KOPT-K1 (cell line): ENCODE measurements at regions not wholly inside any gene's neighbourhood (a gene's known extent, or its start where the extent isn't known, plus 50 kb on each side); places are given as distances from the start of the nearest gene placed in this dataset.

ENCODE experiments used
- H3K27ac ChIP-seq: fragments of 200-600 bp; sonication (generic); 2 replicates; pipeline ENCODE4 v1.5.1; 2016; ENCODE audit warnings: antibody characterized with exemption, mild to moderate bottlenecking, low read depth, low read length; ENCODE audit not compliant: poor library complexity, severe bottlenecking
- H3K36me3 ChIP-seq: fragments of 200-600 bp; sonication (generic); 2 replicates; pipeline ENCODE4 v1.5.1; 2017; ENCODE audit warnings: antibody characterized with exemption, mild to moderate bottlenecking, low read length, moderate library complexity; ENCODE audit not compliant: insufficient read depth
- H3K9me3 ChIP-seq: fragments of 200-600 bp; sonication (generic); 2 replicates; pipeline ENCODE4 v1.5.1; 2017; ENCODE audit warnings: antibody characterized with exemption, low read length, mild to moderate bottlenecking; ENCODE audit not compliant: insufficient read depth, poor library complexity, severe bottlenecking

DNA sequence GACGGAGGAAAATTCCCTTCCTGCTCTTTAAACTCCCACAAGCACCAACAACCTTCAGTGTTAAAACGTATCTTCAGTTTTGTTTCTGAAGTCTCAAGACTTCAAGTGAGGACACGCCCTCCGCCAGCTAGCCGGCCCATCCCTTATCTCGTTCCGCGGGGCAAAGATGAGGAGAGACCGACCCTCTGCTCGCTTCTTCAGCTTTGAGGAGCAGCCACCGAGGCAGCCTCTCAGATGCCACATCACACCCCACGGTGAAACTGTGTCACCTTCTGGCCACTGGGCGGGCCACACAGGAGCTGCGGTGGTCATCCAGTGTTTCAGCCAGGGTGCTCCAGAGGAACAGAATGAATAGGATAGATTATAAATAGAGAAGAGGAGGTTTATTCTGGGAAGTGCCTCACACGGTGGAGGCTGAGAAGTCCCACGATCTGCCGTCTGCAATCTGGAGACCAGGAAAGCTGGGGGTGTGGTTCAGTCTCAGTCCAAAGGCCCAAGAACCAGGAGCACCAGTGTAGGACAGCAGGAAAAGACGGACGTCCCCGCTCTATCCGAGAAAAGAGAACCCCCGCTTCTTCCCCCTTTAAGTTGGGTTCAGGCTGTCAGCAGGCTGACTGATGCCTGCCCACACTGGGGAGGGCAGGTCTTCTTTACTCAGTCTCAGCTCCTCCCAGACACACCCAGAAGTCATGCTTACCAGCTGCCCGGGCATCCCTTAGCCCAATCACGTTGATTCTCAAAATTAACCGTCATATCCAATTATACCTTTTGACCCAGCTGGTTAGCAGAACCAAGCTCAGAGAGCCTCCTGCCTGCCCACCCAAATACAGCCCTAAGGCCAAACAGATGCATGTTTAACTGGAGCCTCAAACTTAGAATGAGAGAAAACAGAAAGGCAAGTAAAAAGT is 399.7 kb upstream of the ID2 start:
- Histone ChIP-seq H3K27ac (no peak overlapping the region), H3K9me3 (no peaks in the 10 kb centered on the region)

GRCh38 chr2:8282858-8283252 is 399.0 kb upstream of the ID2 start:
- no peak overlapping the region for H3K27ac ChIP-seq

More for the DNA sequence above, 399.7 kb upstream of the ID2 start:
- H3K36me3 ChIP-seq = no peaks in the 10 kb centered on the region

DNA sequence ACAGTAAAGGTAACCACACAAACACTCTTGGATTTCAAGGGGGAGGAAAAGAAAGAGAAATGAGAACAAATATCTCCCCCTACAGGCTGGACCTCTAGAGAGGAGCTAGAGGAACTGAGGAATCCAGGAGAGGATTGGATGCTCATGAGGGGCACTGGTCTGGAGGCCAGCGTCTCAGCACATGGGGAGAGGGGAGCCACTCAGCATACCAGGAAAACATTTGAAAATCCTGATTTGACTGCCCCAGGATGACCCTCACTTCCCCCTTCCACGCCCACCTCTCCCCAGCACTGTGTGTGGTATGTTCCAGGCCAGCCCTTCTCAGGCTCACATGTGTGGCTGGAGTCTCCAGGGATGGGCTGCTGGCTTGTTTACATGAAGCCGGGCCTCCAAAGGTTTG is 396.8 kb upstream of the ID2 start:
- no peaks in the 10 kb centered on the region for H3K9me3 ChIP-seq
- no peak overlapping the region for H3K27ac ChIP-seq
- no peaks in the 10 kb centered on the region for H3K36me3 ChIP-seq

More at GRCh38 chr2:8282858-8283252, 399.0 kb upstream of the ID2 start:
- H3K9me3 ChIP-seq = no peaks in the 10 kb centered on the region
- H3K36me3 ChIP-seq = no peaks in the 10 kb centered on the region

DNA sequence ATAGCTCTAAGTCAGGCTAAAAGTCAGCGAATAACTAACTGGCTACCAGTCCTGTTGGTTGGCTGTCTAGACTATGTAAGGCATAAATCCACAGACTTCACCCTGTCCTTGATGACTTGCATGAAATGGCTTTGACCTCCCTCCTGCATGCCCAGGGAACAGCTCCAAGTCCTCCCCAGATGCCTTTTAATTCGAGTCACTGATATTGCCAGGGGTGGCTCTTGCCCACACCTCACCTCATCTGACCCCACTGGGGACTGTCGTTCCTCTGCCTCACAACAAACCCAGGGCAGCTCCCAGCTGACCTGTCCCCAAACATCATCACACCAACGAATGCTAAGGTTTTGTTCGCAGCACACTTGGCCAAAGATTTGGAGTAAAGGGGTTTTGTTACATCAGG is 396.0 kb upstream of the ID2 start:
- Histone ChIP-seq H3K27ac (no peak overlapping the region), H3K36me3 (no peaks in the 10 kb centered on the region), H3K9me3 (no peaks in the 10 kb centered on the region)

GRCh38 chr2:8288206-8288605 is 393.6 kb upstream of the ID2 start:
- Histone ChIP-seq H3K9me3 (no peaks in the 10 kb centered on the region), H3K36me3 (no peaks in the 10 kb centered on the region), H3K27ac (no peak overlapping the region)

GRCh38 chr2:8289111-8289510 is 392.7 kb upstream of the ID2 start:
- Histone ChIP-seq H3K36me3 (no peaks in the 10 kb centered on the region), H3K9me3 (no peaks in the 10 kb centered on the region), H3K27ac (no peak overlapping the region)

GRCh38 chr2:8290771-8291352 is 391.0 kb upstream of the ID2 start:
- Histone ChIP-seq H3K9me3 (no peaks in the 10 kb centered on the region), H3K27ac (no peak overlapping the region), H3K36me3 (no peaks in the 10 kb centered on the region)

DNA sequence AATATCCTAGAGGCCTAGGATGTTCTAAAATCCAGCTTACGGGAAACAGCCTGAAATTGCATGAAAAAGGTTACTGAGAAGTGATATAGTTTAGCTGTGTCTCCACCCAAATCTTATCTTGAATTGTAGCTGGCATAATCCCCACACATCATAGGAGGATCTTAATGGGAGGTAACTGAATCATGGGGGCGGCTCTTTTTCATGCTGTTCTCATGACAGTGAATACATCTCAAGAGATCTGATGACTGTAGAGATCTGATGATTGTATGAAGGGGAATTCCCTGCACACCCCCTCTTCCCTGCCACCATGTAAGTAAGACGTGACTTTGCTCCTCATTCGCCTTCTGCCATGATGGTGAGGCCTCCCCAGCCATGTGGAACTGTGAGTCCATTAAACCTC is 385.6 kb upstream of the ID2 start:
- Histone ChIP-seq H3K9me3 (no peaks in the 10 kb centered on the region), H3K27ac (no peak overlapping the region), H3K36me3 (no peaks in the 10 kb centered on the region)

- Histone ChIP-seq H3K36me3 (no peaks in the 10 kb centered on the region), H3K9me3 (no peaks in the 10 kb centered on the region), H3K27ac (no peak overlapping the region)
These were observed 384.3 kb upstream of the ID2 start for GRCh38 chr2:8297376-8298231.

DNA sequence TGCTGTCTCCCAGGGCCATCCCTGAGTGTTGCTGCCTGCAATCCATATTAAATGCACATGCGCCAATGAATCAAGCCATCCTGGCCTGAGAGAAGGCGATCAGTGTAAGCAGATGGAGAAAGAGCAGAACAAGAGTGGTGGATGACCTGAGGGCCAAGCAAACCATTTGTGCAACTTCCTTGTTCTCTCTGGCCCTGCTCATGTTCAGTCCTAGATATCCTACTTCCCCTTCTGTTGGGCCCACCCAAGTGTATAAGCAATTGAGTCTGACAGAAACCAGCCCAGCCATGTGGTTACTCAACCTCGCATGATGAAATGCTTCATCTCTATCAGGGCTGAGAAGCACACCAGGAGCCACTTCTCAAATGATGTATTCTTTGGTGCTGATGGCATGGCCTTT is 383.1 kb upstream of the ID2 start:
- no peaks in the 10 kb centered on the region for H3K36me3 ChIP-seq
- no peak overlapping the region for H3K27ac ChIP-seq

GRCh38 chr2:8300216-8300615 is 381.6 kb upstream of the ID2 start:
- no peaks in the 10 kb centered on the region for H3K36me3 ChIP-seq
- no peaks in the 10 kb centered on the region for H3K9me3 ChIP-seq
- no peak overlapping the region for H3K27ac ChIP-seq

More for the DNA sequence above, 383.1 kb upstream of the ID2 start:
- H3K9me3 ChIP-seq = no peaks in the 10 kb centered on the region

DNA sequence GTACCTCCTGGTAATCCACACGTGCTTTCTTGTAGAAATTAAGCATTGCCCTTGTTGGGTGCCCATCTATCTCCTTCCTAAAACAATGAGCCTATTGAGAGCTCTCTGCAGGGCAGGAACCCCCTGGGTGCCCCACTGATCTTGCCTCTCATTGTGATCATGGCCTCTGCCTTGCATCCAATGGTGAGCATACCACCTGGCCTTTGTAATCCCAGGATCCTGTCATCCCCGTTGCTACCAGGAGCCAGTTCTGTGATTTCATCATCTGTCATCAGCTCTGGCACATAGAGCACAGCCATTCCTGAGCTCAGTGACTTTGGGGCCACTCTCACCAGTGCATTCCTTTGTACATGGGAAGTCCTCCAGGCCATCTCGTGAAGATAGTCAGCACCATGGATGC is 381.0 kb upstream of the ID2 start:
- no peaks in the 10 kb centered on the region for H3K9me3 ChIP-seq
- H3K36me3 ChIP-seq = no peaks in the 10 kb centered on the region
- no peak overlapping the region for H3K27ac ChIP-seq

DNA sequence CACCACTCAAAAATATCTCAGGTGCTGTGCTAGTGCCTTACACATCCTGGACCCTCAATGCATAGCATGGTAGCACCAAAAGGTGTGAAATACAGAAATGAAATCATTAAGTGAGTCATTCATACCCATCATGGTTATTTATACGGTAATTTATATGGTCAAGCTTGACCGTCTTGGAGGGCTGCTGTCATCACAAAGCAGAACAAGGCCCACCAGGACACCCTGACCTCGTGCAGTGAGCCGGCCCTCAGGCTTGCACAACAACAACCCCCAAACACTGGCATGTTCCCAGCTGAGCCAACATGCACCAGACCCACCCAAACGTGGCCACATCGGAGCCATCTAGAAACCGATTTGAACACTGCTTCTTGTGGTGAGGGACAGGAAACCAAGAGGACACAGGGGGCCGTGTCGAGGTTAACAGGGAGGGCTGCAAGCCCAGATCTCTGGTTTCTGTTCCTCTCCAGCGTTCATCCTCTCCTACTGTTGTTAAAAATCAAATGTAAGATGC is 378.5 kb upstream of the ID2 start:
- no peaks in the 10 kb centered on the region for H3K36me3 ChIP-seq
- H3K9me3 ChIP-seq = no peaks in the 10 kb centered on the region
- H3K27ac ChIP-seq = no peak overlapping the region

DNA sequence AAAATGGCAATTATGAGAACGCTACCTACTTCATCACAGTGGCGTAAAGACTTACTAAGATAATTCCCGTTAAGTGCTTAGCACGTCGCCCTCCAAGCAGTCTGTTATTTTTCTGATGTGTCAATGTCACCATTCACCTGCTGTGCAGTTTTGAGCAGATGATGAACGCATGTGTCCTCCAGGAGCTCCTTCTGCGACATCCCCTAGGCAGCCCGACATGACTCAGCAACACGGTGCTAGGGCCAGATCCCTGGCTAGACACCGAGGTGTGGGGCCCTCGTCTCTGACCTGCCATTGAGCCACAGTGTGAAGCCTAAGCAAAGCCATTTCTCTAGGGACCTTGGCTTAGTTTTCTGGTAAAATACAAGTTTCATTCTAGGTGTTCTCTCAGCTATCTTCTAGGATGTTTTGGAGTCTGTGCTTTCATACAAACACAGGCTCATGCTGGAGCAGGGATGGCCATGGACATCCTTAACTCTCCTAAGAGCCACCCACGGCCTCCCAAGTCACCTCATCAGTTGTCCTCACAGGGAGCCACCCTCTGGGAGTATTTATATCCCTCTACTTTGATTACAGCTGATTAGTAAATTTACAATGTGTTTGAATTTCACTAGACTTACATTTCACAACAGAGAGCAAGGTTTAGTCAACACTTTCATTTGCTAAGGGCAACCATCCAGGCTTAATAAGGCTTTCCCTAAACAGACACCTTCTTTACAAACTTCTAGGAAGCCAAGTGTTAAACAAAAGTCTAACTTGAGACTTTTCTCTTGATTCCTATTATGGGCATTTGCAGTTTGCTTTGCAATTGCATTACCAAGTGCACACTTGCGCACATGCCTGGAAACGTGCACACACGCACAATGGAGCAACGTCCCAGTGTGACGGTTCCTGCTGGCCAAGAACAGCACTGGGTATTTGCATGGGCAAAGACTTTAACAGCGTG is 376.8 kb upstream of the ID2 start:
- H3K27ac ChIP-seq = no peak overlapping the region
- no peaks in the 10 kb centered on the region for H3K9me3 ChIP-seq
- no peaks in the 10 kb centered on the region for H3K36me3 ChIP-seq
